HCT116 (cell line): ENCODE measurements at regions not wholly inside any gene's neighbourhood (a gene's known extent, or its start where the extent isn't known, plus 50 kb on each side); places are given as distances from the start of the nearest gene placed in this dataset.

Experiments used
- ATAC-seq: fragments of 200-7000 bp; cut with Tn5 transposase; 2 replicates; pipeline ENCODE4 v1.9.1; 2020; ENCODE audit warnings: mild to moderate bottlenecking, moderate library complexity
- BruUV-seq: library from RNA; stranded (reverse); fragments of 400-500 nt; replicated peaks from 2 replicates; lab custom pipeline; 2021; lab: Mats Ljungman, UMichigan
- CTCF ChIA-PET: fragments of 300-600 bp; sonication (Branson Sonifier 250); formaldehyde crosslinking; loops from one replicate; lab custom pipeline; 2021; ENCODE audit warnings: antibody characterized with exemption; lab: Charles Lee
- POLR2A ChIA-PET: fragments of 300-600, 350-600 bp; sonication (Branson Sonifier 250); formaldehyde crosslinking; loops from one replicate; lab custom pipeline; 2021; ENCODE audit warnings: antibody characterized with exemption; lab: Charles Lee
- RAD21 ChIA-PET, 2 experiments: fragments of 300-600 bp; sonication (Branson Sonifier 250); formaldehyde crosslinking; loops; one replicate each; lab custom pipeline; 2023; ENCODE audit warnings: low total read pairs in 2 of 2; ENCODE audit not compliant: uncharacterized antibody in 2 of 2, unreplicated experiment in 2 of 2, low non-redundant PET in 1 of 2; lab: Charles Lee
- DNase-seq: peaks from one replicate; pipeline ENCODE4 v3.0.0-alpha.2; 2010; ENCODE audit warnings: low read depth, low spot score
- H2AFZ ChIP-seq: fragments of 200-600 bp; shearing (Covaris generic), sonication (generic); 2 replicates; pipeline ENCODE4 v1.6.1; 2017; ENCODE audit warnings: low read depth, mixed run types, mixed read lengths, antibody characterized with exemption, low read length; ENCODE audit not compliant: poor library complexity, severe bottlenecking
- H3K27ac ChIP-seq: 2 replicates; pipeline ENCODE4 v1.5.1; 2012; ENCODE audit warnings: low read depth, low read length
- H3K27me3 ChIP-seq: fragments of 200-600 bp; sonication (generic); 2 replicates; pipeline ENCODE4 v1.6.1; 2016; ENCODE audit warnings: mixed run types, low read length, mixed read lengths; ENCODE audit not compliant: insufficient read depth
- H3K36me3 ChIP-seq, 2 experiments: fragments of 200-500 bp in 1 of 2; fragments of 200-600 bp in 1 of 2; sonication (Bioruptor generic) in 1 of 2; sonication (generic) in 1 of 2; 2 replicates each; pipeline versions ENCODE4 v1.5.1 to v1.6.1; 2014 to 2016; ENCODE audit warnings: low read length in 2 of 2, inconsistent platforms in 1 of 2, mixed read lengths in 1 of 2, mixed run types in 1 of 2; ENCODE audit not compliant: insufficient read depth in 2 of 2, control insufficient read depth in 1 of 2
- H3K4me1 ChIP-seq, 2 experiments: fragments of 200-600 bp in 1 of 2; sonication (generic) in 1 of 2; 2 replicates each; pipeline versions ENCODE4 v1.5.1 to v1.6.1; 2012 to 2017; ENCODE audit warnings: low read length in 2 of 2, inconsistent platforms in 1 of 2, mild to moderate bottlenecking in 1 of 2, mixed read lengths in 1 of 2, mixed run types in 1 of 2, moderate library complexity in 1 of 2; ENCODE audit not compliant: insufficient read depth in 2 of 2, control insufficient read depth in 1 of 2
- H3K4me2 ChIP-seq: fragments of 200-600 bp; sonication (generic); 2 replicates; pipeline ENCODE4 v1.6.1; 2017; ENCODE audit warnings: mixed run types, low read length, mixed read lengths
- H3K4me3 ChIP-seq, 2 experiments: fragments of 200-600 bp in 1 of 2; sonication (generic) in 1 of 2; replicated peaks in 1 of 2; 2 replicates each; pipeline ENCODE4 v1.5.1; 2011 to 2016; ENCODE audit warnings: low read length in 2 of 2, control low read depth in 1 of 2, low read depth in 1 of 2, mild to moderate bottlenecking in 1 of 2, mixed read lengths in 1 of 2, mixed run types in 1 of 2
- H3K79me2 ChIP-seq: fragments of 200-600 bp; sonication (generic); 2 replicates; pipeline ENCODE4 v1.6.1; 2017; ENCODE audit warnings: mild to moderate bottlenecking, mixed run types, low read length, moderate library complexity, mixed read lengths; ENCODE audit not compliant: insufficient read depth
- H3K9ac ChIP-seq: fragments of 200-600 bp; sonication (generic); 2 replicates; pipeline ENCODE4 v1.6.1; 2016; ENCODE audit warnings: low read length, mixed read lengths
- H3K9me2 ChIP-seq: fragments of 200-600 bp; sonication (generic), shearing (Covaris generic); 2 replicates; pipeline ENCODE4 v1.6.1; 2017; ENCODE audit warnings: mixed run types, mild to moderate bottlenecking, moderate library complexity; ENCODE audit not compliant: insufficient read depth
- H3K9me3 ChIP-seq, 2 experiments: fragments of 200-500 bp in 1 of 2; fragments of 200-600 bp in 1 of 2; sonication (Bioruptor generic) in 1 of 2; sonication (generic) in 1 of 2; 2 replicates each; pipeline ENCODE4 v1.6.1; 2014 to 2017; ENCODE audit warnings: low read length in 2 of 2, mixed read lengths in 2 of 2, inconsistent platforms in 1 of 2, low read depth in 1 of 2, mild to moderate bottlenecking in 1 of 2, mixed run types in 1 of 2, moderate library complexity in 1 of 2; ENCODE audit not compliant: control insufficient read depth in 1 of 2, insufficient read depth in 1 of 2
- H4K20me1 ChIP-seq: fragments of 200-600 bp; sonication (generic), shearing (Covaris generic); 2 replicates; pipeline ENCODE4 v1.6.1; 2017; ENCODE audit warnings: mixed run types, mild to moderate bottlenecking, moderate library complexity; ENCODE audit not compliant: insufficient read depth
- CBX3 ChIP-seq: IDR thresholded peaks from 2 replicates; pipeline ENCODE4 v1.6.1; 2012; ENCODE audit warnings: low read depth
- CEBPB ChIP-seq: IDR thresholded peaks from 2 replicates; pipeline ENCODE4 v1.6.1; 2012; ENCODE audit warnings: low read depth
- EGR1 ChIP-seq: IDR thresholded peaks from 2 replicates; pipeline ENCODE4 v1.6.1; 2012; ENCODE audit warnings: low read depth
- ELF1 ChIP-seq: IDR thresholded peaks from 2 replicates; pipeline ENCODE4 v1.6.1; 2012; ENCODE audit warnings: low read depth, borderline replicate concordance
- EZH2 ChIP-seq: fragments of 200-600 bp; sonication (generic); IDR thresholded peaks from 2 replicates; pipeline ENCODE4 v1.6.1; 2017; ENCODE audit warnings: antibody characterized with exemption, mixed run types
- EZH2phosphoT487 ChIP-seq: fragments of 200-600 bp; IDR thresholded peaks from 2 replicates; pipeline ENCODE4 v1.6.1; 2018; ENCODE audit warnings: antibody characterized with exemption, borderline replicate concordance
- FOSL1 ChIP-seq: IDR thresholded peaks from 2 replicates; pipeline ENCODE4 v1.6.1; 2012; ENCODE audit warnings: low read depth
- JUND ChIP-seq: IDR thresholded peaks from 2 replicates; pipeline ENCODE4 v1.6.1; 2012
- POLR2A ChIP-seq: IDR thresholded peaks from 2 replicates; pipeline ENCODE4 v1.7.0; 2011; ENCODE audit warnings: borderline replicate concordance; ENCODE audit not compliant: insufficient read depth, insufficient read length; ENCODE audit errors: extremely low read depth
- RAD21 ChIP-seq: IDR thresholded peaks from 2 replicates; pipeline ENCODE4 v1.6.1; 2012; ENCODE audit warnings: low read depth, mild to moderate bottlenecking
- SIN3A ChIP-seq: IDR thresholded peaks from 2 replicates; pipeline ENCODE4 v1.6.1; 2012; ENCODE audit warnings: low read depth
- SP1 ChIP-seq: IDR thresholded peaks from 2 replicates; pipeline ENCODE4 v1.6.1; 2012; ENCODE audit warnings: low read depth
- SRF ChIP-seq: IDR thresholded peaks from 2 replicates; pipeline ENCODE4 v1.6.1; 2012; ENCODE audit warnings: low read depth
- TCF7L2 ChIP-seq: IDR thresholded peaks from 2 replicates; pipeline ENCODE4 v1.7.0; 2011; ENCODE audit warnings: borderline replicate concordance, inconsistent platforms; ENCODE audit not compliant: insufficient read depth, insufficient read length; ENCODE audit errors: extremely low read depth
- ZFX ChIP-seq: fragments of 450-650 bp; IDR thresholded peaks from 2 replicates; pipeline ENCODE4 v1.6.1; 2017
- ZNF274 ChIP-seq: fragments of 200-500 bp; sonication (Bioruptor generic); IDR thresholded peaks from 2 replicates; pipeline ENCODE4 v1.6.1; 2014; ENCODE audit warnings: mild to moderate bottlenecking, low read depth, low read length, inconsistent platforms
- intact Hi-C: fragments of 100-400 bp; cut with micrococcal nuclease; formaldehyde crosslinking; loops from 2 replicates; pipeline ENCODE4 v1.10.0; 2022
- TF ChIP-seq, protein P1 (sequence below): IDR thresholded peaks from 2 replicates; pipeline ENCODE4 v1.6.1; 2011; ENCODE audit warnings: mild to moderate bottlenecking, low read length, moderate library complexity; ENCODE audit not compliant: insufficient replicate concordance; ENCODE audit errors: extremely low read depth
- TF ChIP-seq, protein P2 (sequence below), 3 experiments: fragments of 200-600 bp in 1 of 3; sonication (generic) in 1 of 3; IDR thresholded peaks in 2 of 3; conservative IDR thresholded peaks in 1 of 3; 2 replicates each; pipeline ENCODE4 v1.5.1; 2012 to 2017; ENCODE audit warnings: low read depth in 2 of 3, low read length in 2 of 3, antibody characterized with exemption in 1 of 3, borderline replicate concordance in 1 of 3, control low read depth in 1 of 3, mild to moderate bottlenecking in 1 of 3, mixed read lengths in 1 of 3, mixed run types in 1 of 3, moderate library complexity in 1 of 3; ENCODE audit not compliant: insufficient read depth in 1 of 3
- TF ChIP-seq, protein P3 (sequence below): IDR thresholded peaks from 2 replicates; pipeline ENCODE4 v1.6.1; 2012
- TF ChIP-seq, protein P4 (sequence below): IDR thresholded peaks from 2 replicates; pipeline ENCODE4 v1.6.1; 2012; ENCODE audit warnings: low read depth

DNA sequence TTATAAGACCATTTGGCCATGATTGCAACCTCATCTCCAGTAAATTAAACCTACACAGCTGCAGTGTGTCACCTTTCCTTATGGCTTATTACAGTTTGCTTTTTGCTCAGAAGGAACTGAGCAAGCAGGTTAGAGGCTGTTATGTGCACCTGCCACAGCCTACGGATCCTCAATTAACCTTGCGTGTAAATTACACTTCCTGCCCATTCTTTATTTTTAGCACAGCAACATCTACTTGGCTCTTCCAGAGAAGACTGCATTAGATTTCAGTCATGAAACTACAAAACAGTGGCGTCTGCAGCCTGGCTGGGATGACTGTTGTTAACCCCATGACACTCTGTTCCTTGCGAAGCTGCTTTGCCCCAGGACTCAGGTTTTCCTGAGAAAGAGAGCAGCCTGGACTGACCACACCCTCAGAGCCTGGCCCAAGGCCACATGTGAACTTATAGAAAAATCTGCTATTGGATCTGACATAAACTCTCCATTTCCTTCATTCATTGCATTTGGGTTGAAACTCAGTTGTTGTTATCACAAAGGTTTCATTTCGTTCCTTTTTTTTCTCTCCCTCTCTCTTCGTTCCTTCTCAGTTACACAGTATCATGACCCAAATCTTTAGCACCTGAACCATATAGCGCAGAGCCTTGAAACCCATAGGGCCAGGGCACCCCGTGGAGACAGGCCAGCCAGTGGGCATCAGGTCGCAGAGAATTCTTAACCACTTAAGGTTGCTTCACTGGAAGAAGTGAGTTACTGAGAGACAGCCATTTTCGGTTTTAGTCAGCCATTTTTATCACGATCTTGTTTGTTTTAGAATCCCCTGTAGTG, 138.6 kb downstream of the PALM2AKAP2 start:
- CTCF ChIA-PET: no interaction called here

More for the DNA sequence above, 138.6 kb downstream of the PALM2AKAP2 start:
- TF ChIP-seq EZH2 (no peak), EGR1 (no peak), EZH2phosphoT487 (no peak), FOSL1 (no peak), ELF1 (no peak), SP1 (no peak), CBX3 (no peak), SRF (no peak), ZFX (no peak), ZNF274 (no peak), RAD21 (no peak), JUND (no peak), POLR2A (no peak), CEBPB (no peak), TCF7L2 (no peak), SIN3A (no peak)
- TF ChIP-seq, protein P1, sequence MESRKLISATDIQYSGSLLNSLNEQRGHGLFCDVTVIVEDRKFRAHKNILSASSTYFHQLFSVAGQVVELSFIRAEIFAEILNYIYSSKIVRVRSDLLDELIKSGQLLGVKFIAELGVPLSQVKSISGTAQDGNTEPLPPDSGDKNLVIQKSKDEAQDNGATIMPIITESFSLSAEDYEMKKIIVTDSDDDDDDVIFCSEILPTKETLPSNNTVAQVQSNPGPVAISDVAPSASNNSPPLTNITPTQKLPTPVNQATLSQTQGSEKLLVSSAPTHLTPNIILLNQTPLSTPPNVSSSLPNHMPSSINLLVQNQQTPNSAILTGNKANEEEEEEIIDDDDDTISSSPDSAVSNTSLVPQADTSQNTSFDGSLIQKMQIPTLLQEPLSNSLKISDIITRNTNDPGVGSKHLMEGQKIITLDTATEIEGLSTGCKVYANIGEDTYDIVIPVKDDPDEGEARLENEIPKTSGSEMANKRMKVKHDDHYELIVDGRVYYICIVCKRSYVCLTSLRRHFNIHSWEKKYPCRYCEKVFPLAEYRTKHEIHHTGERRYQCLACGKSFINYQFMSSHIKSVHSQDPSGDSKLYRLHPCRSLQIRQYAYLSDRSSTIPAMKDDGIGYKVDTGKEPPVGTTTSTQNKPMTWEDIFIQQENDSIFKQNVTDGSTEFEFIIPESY: no peak
- TF ChIP-seq, protein P2, sequence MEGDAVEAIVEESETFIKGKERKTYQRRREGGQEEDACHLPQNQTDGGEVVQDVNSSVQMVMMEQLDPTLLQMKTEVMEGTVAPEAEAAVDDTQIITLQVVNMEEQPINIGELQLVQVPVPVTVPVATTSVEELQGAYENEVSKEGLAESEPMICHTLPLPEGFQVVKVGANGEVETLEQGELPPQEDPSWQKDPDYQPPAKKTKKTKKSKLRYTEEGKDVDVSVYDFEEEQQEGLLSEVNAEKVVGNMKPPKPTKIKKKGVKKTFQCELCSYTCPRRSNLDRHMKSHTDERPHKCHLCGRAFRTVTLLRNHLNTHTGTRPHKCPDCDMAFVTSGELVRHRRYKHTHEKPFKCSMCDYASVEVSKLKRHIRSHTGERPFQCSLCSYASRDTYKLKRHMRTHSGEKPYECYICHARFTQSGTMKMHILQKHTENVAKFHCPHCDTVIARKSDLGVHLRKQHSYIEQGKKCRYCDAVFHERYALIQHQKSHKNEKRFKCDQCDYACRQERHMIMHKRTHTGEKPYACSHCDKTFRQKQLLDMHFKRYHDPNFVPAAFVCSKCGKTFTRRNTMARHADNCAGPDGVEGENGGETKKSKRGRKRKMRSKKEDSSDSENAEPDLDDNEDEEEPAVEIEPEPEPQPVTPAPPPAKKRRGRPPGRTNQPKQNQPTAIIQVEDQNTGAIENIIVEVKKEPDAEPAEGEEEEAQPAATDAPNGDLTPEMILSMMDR (IDR thresholded peaks at IDR 0.05 in 2 of 3, conservative IDR thresholded peaks at IDR 0.05 in 1 of 3; ENCODE audit: borderline replicate concordance in 1 of 3, insufficient read depth in 1 of 3, low read depth in 2 of 3, low read length in 2 of 3): no peak
- TF ChIP-seq, protein P3, sequence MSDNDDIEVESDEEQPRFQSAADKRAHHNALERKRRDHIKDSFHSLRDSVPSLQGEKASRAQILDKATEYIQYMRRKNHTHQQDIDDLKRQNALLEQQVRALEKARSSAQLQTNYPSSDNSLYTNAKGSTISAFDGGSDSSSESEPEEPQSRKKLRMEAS: no peak
- TF ChIP-seq, protein P4, sequence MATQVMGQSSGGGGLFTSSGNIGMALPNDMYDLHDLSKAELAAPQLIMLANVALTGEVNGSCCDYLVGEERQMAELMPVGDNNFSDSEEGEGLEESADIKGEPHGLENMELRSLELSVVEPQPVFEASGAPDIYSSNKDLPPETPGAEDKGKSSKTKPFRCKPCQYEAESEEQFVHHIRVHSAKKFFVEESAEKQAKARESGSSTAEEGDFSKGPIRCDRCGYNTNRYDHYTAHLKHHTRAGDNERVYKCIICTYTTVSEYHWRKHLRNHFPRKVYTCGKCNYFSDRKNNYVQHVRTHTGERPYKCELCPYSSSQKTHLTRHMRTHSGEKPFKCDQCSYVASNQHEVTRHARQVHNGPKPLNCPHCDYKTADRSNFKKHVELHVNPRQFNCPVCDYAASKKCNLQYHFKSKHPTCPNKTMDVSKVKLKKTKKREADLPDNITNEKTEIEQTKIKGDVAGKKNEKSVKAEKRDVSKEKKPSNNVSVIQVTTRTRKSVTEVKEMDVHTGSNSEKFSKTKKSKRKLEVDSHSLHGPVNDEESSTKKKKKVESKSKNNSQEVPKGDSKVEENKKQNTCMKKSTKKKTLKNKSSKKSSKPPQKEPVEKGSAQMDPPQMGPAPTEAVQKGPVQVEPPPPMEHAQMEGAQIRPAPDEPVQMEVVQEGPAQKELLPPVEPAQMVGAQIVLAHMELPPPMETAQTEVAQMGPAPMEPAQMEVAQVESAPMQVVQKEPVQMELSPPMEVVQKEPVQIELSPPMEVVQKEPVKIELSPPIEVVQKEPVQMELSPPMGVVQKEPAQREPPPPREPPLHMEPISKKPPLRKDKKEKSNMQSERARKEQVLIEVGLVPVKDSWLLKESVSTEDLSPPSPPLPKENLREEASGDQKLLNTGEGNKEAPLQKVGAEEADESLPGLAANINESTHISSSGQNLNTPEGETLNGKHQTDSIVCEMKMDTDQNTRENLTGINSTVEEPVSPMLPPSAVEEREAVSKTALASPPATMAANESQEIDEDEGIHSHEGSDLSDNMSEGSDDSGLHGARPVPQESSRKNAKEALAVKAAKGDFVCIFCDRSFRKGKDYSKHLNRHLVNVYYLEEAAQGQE: no peak
- ChIA-PET POLR2A (no interaction called here), RAD21 (no interaction called here)
- Histone ChIP-seq H2AFZ (no peak overlapping the region), H3K9me2 (no peaks in the 10 kb centered on the region), H3K9me3 (no peaks in the 10 kb centered on the region), H3K4me3 (no peak overlapping the region), H3K9ac (no peak overlapping the region), H3K27me3 (no peaks in the 10 kb centered on the region), H3K4me2 (no peak overlapping the region), H3K4me1 (no peaks in the 10 kb centered on the region), H3K79me2 (no peaks in the 10 kb centered on the region), H4K20me1 (no peaks in the 10 kb centered on the region), H3K36me3 (no peaks in the 10 kb centered on the region), H3K27ac (no peak overlapping the region)
- intact Hi-C loops: no loop called here
- ATAC-seq (no peak), DNase-seq (no peak)
- BruUV-seq: no TSS peak
